RPMI8226 (cell line): ENCODE measurements at regions not wholly inside any gene's neighbourhood (a gene's known extent, or its start where the extent isn't known, plus 50 kb on each side); places are given as distances from the start of the nearest gene placed in this dataset.
"Not testable (repeated sequence)": the region's sequence is repeated elsewhere in the genome, so short reads cannot be mapped to it uniquely, and the experiment has no call there.

Experiments used
- DNase-seq: peaks from one replicate; pipeline ENCODE4 v3.0.0-alpha.2; 2015

DNA sequence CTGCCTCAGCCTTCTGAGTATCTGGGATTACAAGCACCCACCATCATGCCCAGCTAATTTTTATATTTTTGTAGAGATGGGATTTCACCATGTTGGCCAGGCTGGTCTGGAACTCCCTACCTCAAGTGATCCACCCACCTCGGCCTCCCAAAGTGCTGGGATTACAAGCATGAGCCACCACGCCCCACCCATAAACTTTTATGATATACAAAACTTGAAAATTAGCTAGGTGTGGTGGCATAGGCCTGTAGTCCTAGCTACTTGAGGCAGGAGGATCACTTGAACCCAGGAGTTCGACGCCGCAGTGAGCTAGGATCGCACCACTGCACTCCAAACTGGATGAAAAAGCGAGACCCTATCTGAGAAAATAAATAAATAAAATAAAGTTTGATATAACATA is 149.5 kb upstream of the ATF7IP start:
- DNase-seq = not testable (repeated sequence)

DNA sequence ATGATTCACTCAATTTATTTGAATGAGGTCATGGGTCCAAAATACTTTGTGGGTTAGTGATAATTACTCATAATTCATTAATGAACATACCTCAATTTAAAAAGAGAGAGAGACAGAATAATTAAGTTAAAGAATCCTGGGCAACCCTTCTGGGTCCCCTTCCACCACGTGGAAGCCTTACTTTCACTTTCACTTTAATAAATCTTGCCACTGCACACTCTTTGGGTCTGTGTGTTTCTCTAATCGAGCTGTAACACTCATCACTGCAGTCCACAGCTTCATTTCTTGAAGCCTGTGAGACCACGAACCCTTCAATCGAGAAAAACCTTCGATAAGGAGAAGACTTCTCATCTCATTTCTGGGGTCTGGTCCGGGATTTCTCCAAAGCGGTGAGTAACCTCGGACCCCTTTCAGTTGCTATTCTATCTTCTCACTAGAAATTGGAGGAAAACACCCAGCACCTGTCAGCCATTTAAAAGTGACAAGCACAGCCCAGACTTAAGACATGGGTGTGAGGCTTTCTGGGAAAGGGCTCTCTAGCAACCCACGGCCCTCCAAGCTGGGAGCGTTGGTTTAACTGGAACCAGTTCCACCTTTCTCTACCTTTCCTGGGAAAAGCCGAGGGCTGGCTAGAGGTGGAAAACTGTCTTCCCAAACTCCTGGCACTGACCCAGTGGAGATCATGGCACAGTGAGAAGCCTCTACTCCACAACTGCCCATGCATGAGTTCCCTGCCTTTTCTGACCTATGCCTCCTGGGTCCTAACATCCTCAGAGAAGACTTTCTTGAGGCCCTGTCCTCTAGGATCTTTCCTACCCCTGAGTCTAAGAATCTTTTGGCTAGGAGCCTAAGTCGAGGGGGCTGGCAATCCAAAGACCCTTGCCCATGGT is 148.8 kb upstream of the ATF7IP start:
- peak; percentile 51 for DNase-seq

GRCh38 chr12:14219156-14219555 is 146.3 kb upstream of the ATF7IP start:
- DNase-seq = no peak

GRCh38 chr12:14219670-14220069 is 145.8 kb upstream of the ATF7IP start:
- DNase-seq = not testable (repeated sequence)

DNA sequence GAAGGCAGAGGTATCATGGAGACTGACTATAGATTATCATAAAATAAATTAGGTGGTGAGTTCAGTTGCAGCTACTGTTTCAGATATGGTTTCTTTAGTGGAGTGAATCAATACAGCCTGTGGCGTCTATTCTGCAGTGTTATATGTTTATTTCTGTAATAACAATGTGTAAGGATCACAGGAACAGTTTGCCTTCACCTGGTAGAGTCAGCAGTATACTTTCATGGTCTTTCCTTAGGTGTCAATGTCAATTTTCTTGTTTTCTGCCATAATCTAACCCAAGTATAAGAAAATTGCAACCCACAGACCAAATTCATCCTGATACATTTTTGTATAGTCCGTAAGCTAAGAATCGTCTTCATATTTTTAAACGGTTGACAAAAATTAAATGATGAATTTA is 140.4 kb upstream of the ATF7IP start:
- no peak for DNase-seq

DNA sequence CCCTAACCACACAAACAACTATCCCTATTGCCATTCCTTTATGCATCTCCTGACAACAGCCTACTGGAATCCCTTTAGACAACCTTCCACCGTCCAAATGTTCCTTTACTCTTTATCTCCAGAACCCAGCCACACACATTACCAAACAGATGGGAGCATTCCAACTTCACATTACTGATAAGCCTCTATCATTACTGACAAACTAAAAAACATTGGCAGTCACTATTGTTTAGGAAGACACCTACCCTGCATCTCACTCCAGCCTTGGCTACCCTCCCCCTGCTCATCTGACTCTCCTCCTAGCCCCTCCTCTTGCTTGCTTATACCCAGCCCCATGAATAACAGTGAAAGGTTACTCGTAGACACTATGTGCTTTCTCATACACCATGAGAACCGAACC is 130.3 kb upstream of the ATF7IP start:
- not testable (repeated sequence) for DNase-seq

GRCh38 chr12:14236641-14237040 is 128.8 kb upstream of the ATF7IP start:
- DNase-seq = not testable (repeated sequence)

DNA sequence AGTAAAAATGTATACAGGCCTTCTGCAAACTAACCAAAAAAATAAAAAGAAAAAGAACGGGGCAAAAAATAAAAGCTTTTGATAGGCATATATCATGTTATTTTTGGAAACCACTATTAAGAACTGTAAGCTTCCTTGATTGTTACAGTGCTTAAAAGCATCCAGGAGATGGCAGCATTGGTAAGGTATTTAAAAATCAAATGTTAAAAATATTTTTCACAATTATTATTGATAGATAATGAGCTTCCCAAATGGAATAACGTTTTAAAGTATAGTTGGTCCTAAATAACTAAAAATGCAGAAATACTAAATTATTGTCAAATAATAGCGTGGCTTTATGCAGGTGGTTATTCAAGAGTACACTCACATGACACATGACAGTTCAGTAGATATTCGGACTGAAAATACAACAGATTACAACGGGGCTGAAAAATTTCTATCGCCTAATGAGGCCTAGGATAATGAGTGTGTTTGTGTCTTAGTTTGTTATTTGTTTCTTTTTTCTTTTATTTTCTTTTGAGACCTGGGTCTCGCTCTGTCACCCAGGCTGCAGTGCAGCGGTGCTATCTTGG is 127.2 kb upstream of the ATF7IP start:
- DNase-seq = peak; percentile 17

GRCh38 chr12:14239350-14239934 is 126.0 kb upstream of the ATF7IP start:
- DNase-seq = peak; percentile 71

DNA sequence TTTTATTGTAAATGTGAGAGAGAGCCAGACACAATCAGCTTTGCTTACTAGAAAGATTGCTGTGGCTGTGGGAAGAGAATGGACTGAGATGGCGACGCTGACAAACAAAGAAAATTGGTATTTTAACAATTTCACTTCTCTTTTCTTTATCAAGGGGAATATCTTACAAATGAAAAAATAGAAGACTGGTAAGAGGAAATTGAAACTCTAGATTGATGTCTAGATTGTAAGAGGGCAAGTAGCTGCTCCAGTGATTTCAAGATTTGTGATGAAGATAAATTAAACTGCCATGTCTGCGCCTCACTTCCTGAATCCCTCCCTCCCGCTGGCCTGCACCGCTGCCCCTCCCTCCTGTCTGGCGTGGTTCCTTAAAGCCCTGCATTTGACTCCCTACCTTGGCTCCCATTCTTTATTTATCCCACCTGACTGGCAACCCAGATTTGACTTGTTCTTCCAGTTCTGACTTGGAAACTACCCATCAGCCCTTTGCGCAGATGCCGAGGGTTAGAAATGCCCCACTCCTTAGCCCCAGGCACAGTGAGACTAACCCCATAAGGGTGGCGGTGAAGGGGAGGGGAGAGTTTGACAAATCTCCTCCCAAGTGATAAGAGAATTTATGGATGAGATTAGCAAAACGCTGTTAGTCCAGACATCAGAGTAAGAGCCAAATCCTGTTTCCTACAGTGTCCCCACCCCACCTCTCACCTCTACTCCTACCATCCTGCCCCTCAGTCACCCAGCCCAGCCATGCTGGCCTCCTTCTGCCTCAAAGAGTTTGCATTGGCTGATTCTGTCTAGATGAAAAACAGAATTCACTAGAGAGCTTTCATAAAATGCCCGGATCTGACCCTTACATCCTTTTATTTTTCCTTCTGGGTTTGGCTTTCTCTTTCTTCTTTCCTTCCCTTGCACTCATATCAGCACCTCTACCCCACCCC is 125.3 kb upstream of the ATF7IP start:
- DNase-seq = peak; percentile 31

DNA sequence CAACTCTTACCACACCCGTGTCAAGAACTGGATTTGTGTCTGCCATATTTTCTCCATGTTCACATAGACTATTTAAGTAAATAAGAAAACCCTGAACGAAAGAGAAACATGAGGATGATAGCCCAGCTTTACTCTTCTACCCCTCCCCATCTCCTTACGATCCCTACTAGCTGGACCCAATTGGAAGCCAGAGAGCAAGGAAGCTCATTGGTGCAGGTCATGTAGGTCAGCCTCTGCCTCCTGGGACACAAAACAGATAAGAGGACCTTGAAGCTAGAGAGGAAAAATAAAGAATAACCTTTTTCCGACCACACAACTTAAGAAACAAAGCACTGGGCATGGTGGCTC is 124.6 kb upstream of the ATF7IP start:
- DNase-seq = no peak

DNA sequence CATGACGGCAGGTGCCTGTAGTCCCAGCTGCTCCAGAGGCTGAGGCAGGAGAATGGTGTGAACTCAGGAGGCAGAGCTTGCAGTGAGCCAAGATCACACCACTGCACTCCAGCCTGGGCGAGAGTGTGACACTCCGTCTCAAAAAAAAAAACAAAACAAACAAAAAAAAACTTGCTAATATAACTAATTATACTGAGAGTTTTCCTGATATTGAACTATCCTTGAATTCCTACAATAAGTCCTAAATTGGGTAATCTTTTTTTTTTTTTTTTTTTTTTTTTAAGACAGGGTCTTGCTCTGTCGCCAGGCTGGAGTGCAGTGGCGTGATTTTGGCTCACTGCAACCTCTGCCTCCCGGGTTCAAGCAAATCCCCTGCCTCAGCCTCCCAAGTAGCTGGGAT is 122.7 kb upstream of the ATF7IP start:
- DNase-seq = not testable (repeated sequence)

DNA sequence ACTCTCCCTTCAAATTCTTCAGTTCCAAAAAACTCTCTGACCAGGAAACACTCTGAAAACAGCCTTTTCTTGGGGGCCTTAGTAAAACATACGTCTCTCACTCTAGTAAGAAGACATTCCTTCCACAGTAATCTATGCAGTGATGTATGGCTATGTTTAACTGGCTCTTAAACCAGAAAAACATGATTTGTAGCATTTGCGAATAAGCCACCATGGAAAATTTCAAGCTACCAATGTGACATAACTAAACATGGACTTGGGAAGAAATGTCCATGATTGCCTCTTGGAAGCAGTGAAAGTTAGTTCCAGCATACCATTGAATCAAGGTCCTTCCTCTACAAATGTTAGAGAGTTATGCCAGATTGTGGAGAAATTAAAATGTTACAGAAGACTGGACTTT is 121.5 kb upstream of the ATF7IP start:
- DNase-seq = no peak

GRCh38 chr12:14244876-14245669 is 120.4 kb upstream of the ATF7IP start:
- DNase-seq = no peak

DNA sequence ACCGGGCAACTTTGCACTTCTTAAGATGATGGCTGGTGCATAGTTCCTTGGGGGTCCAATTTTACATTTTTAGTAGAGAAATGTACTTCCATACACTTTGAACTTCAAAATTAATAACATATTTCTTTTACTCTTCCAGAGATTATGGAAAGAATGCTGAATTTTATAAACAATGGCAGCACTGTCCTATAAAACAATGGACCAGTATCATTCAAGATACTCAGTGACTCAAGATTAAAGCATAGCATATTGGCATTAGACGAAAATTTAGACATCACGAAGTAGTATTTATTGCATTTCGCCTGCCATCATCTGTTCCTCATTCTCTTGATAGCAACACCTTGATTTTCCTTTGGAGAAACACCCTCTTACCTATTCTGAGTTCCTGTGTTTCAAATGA is 118.3 kb upstream of the ATF7IP start:
- no peak for DNase-seq

- DNase-seq = no peak
These were observed 116.1 kb upstream of the ATF7IP start for GRCh38 chr12:14249368-14249767.

DNA sequence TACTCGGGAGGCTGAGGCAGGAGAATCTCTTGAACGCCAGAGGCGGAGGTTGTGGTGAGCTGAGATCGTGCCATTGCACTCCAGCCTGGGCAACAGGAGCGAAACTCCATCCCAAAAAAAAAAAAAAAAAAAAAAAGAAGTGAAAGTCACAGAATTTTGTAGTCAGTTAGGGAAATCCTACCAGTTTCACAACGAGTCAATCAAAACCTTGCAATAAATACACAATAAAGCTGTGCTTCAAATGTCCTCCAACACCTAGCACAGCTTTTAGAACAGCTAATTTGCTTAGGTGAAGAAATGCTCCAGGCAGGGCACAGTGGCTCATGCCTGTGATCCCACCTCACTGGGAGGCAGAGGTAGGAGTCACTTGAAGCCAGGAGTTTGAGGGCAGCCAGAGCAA is 112.8 kb upstream of the ATF7IP start:
- DNase-seq = no peak

DNA sequence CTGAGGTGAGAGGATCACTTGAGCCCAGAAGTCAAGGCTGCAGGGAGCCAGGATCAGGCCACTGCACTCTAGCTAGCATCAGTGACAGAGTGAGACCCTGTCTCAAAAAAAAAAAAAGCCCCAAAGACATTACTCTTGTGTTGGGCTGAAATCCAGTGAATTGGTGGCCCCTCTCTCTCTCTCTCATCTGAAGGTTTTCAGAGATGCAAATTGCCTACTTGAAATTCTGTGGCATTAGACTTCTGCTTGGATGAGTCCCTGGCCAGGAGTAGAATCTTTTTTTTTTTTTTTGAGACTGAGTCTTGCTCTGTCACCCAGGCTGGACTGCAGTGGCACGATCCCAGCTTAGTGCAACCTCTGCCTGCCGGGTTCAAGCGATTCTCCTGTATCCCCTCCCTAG is 112.0 kb upstream of the ATF7IP start:
- no peak for DNase-seq

GRCh38 chr12:14254781-14255180 is 110.7 kb upstream of the ATF7IP start:
- DNase-seq = no peak

GRCh38 chr12:14256121-14256520 is 109.4 kb upstream of the ATF7IP start:
- DNase-seq = no peak

- peak; percentile 57 for DNase-seq
These were observed 108.8 kb upstream of the ATF7IP start for GRCh38 chr12:14256555-14257169.

- DNase-seq = no peak
These were observed 108.2 kb upstream of the ATF7IP start for GRCh38 chr12:14257303-14257733.
